ENCODE measurements at regions not wholly inside any gene's neighbourhood (a gene's known extent, or its start where the extent isn't known, plus 50 kb on each side); places are given as distances from the start of the nearest gene placed in this dataset.

DNA sequence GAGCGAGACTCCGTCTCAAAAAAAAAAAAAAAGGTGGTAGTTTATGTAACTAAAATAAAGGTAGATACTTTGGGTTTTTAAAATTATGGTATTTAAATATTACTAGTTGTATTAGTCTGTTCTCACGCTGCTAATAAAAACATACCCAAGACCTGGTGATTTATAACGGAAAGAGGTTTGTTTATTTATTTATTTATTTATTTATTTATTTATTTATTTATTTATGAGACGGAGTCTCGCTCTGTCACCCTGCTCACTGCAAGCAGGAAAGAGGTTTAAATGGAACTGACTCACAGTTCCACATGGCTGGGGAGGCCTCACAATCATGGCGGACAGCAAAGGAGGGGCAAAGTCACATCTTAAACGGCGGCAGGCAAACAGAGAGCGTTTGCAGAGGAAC is 196.0 kb downstream of the CALCRL start:
- TF ChIP-seq, protein P1, sequence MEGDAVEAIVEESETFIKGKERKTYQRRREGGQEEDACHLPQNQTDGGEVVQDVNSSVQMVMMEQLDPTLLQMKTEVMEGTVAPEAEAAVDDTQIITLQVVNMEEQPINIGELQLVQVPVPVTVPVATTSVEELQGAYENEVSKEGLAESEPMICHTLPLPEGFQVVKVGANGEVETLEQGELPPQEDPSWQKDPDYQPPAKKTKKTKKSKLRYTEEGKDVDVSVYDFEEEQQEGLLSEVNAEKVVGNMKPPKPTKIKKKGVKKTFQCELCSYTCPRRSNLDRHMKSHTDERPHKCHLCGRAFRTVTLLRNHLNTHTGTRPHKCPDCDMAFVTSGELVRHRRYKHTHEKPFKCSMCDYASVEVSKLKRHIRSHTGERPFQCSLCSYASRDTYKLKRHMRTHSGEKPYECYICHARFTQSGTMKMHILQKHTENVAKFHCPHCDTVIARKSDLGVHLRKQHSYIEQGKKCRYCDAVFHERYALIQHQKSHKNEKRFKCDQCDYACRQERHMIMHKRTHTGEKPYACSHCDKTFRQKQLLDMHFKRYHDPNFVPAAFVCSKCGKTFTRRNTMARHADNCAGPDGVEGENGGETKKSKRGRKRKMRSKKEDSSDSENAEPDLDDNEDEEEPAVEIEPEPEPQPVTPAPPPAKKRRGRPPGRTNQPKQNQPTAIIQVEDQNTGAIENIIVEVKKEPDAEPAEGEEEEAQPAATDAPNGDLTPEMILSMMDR (IDR thresholded peaks at IDR 0.05; ENCODE audit: low read depth, low read length) = no peak
- no peak for TF ChIP-seq EZH2phosphoT487 (IDR thresholded peaks at IDR 0.05; ENCODE audit: low read depth)

Data from OCI-LY3 (cell line).